NT2/D1 (cell line): ENCODE measurements at regions not wholly inside any gene's neighbourhood (a gene's known extent, or its start where the extent isn't known, plus 50 kb on each side); places are given as distances from the start of the nearest gene placed in this dataset.
"Not testable (repeated sequence)": the region's sequence is repeated elsewhere in the genome, so short reads cannot be mapped to it uniquely, and the experiment has no call there.

Experiments used
- DNase-seq: peaks from one replicate; pipeline ENCODE4 v3.0.0-alpha.2; 2011; ENCODE audit warnings: low read depth, low spot score
- H3K27me3 ChIP-seq: 2 replicates; pipeline ENCODE4 v1.6.0; 2011; ENCODE audit warnings: mild to moderate bottlenecking; ENCODE audit not compliant: insufficient read length, insufficient read depth
- H3K36me3 ChIP-seq: 2 replicates; pipeline ENCODE4 v1.6.1; 2011; ENCODE audit warnings: mild to moderate bottlenecking, low read length, mixed read lengths; ENCODE audit not compliant: insufficient read depth, insufficient read length
- H3K4me1 ChIP-seq: 2 replicates; pipeline ENCODE4 v1.5.1; 2011; ENCODE audit not compliant: insufficient read depth, insufficient read length
- H3K4me3 ChIP-seq: 2 replicates; pipeline ENCODE4 v1.5.1; 2011; ENCODE audit warnings: low read depth; ENCODE audit not compliant: insufficient read length
- H3K9ac ChIP-seq: 2 replicates; pipeline ENCODE4 v1.6.0; 2011; ENCODE audit warnings: low read depth; ENCODE audit not compliant: insufficient read length
- H3K9me3 ChIP-seq: 2 replicates; pipeline ENCODE4 v1.5.1; 2011; ENCODE audit warnings: mild to moderate bottlenecking, low read length; ENCODE audit not compliant: insufficient read depth
- SUZ12 ChIP-seq: IDR thresholded peaks from 2 replicates; pipeline ENCODE4 v1.6.1; 2011; ENCODE audit not compliant: insufficient read length, insufficient read depth; ENCODE audit errors: extremely low read depth
- YY1 ChIP-seq: IDR thresholded peaks from 2 replicates; pipeline ENCODE4 v1.6.1; 2011; ENCODE audit not compliant: insufficient read length, insufficient read depth
- ZNF274 ChIP-seq: IDR thresholded peaks from 2 replicates; pipeline ENCODE4 v1.6.1; 2011; ENCODE audit warnings: mild to moderate bottlenecking, low read depth, low read length

GRCh38 chr7:68408873-68409272 is 1189.4 kb upstream of the AUTS2 start:
- Histone ChIP-seq H3K9ac (no peak overlapping the region), H3K36me3 (no peaks in the 10 kb centered on the region), H3K4me1 (no peaks in the 10 kb centered on the region), H3K4me3 (no peak overlapping the region), H3K27me3 (no peaks in the 10 kb centered on the region), H3K9me3 (no peaks in the 10 kb centered on the region; the same call in 1 of the 2 replicates)
- TF ChIP-seq SUZ12 (no peak), YY1 (no peak), ZNF274 (no peak)
- no peak for DNase-seq

- Histone ChIP-seq H3K9ac (no peak overlapping the region), H3K9me3 (no peaks in the 10 kb centered on the region; the same call in 1 of the 2 replicates), H3K4me3 (no peak overlapping the region), H3K27me3 (no peaks in the 10 kb centered on the region), H3K4me1 (no peaks in the 10 kb centered on the region), H3K36me3 (no peaks in the 10 kb centered on the region)
- TF ChIP-seq SUZ12 (no peak), YY1 (no peak), ZNF274 (no peak)
- DNase-seq: peak; percentile 46
Measured at GRCh38 chr7:68409851-68410250, 1188.4 kb upstream of the AUTS2 start.

- not testable (repeated sequence) for H3K4me1 ChIP-seq, H3K9ac ChIP-seq, DNase-seq, H3K36me3 ChIP-seq, H3K27me3 ChIP-seq, H3K9me3 ChIP-seq, H3K4me3 ChIP-seq
Measured at GRCh38 chr7:68410693-68411092, 1187.6 kb upstream of the AUTS2 start.

- Histone ChIP-seq H3K36me3 (no peaks in the 10 kb centered on the region), H3K4me3 (no peak overlapping the region), H3K27me3 (no peaks in the 10 kb centered on the region), H3K9me3 (peaks cover 5% of the 10 kb centered on the region; the same call in 1 of the 2 replicates), H3K9ac (no peak overlapping the region), H3K4me1 (no peaks in the 10 kb centered on the region)
- DNase-seq: no peak
- no peak for TF ChIP-seq SUZ12
- TF ChIP-seq ZNF274: no peak
- TF ChIP-seq YY1: no peak
Measured at GRCh38 chr7:68411742-68412141, 1186.5 kb upstream of the AUTS2 start.

- H3K9me3 ChIP-seq: peaks cover 5% of the 10 kb centered on the region; the same call in 1 of the 2 replicates
- H3K9ac ChIP-seq: no peak overlapping the region
- no peak for TF ChIP-seq SUZ12
- no peak for TF ChIP-seq YY1
- TF ChIP-seq ZNF274: no peak
- H3K4me3 ChIP-seq: no peak overlapping the region
- H3K36me3 ChIP-seq: no peaks in the 10 kb centered on the region
- H3K4me1 ChIP-seq: no peaks in the 10 kb centered on the region
- no peak for DNase-seq
- no peaks in the 10 kb centered on the region for H3K27me3 ChIP-seq
Measured at GRCh38 chr7:68414631-68415425, 1183.4 kb upstream of the AUTS2 start.

GRCh38 chr7:68417002-68417401 is 1181.3 kb upstream of the AUTS2 start:
- DNase-seq: no peak
- Histone ChIP-seq H3K27me3 (no peaks in the 10 kb centered on the region), H3K4me1 (no peaks in the 10 kb centered on the region), H3K4me3 (no peak overlapping the region), H3K36me3 (no peaks in the 10 kb centered on the region), H3K9ac (no peak overlapping the region), H3K9me3 (peaks cover 5% of the 10 kb centered on the region; the same call in 1 of the 2 replicates)
- no peak for TF ChIP-seq SUZ12
- TF ChIP-seq ZNF274: no peak
- TF ChIP-seq YY1: no peak

- peak; percentile 36 for DNase-seq
- no peaks in the 10 kb centered on the region for H3K4me1 ChIP-seq
- H3K27me3 ChIP-seq: no peaks in the 10 kb centered on the region
- H3K36me3 ChIP-seq: no peaks in the 10 kb centered on the region
- peaks cover 5% of the 10 kb centered on the region; the same call in 1 of the 2 replicates for H3K9me3 ChIP-seq
- no peak overlapping the region for H3K9ac ChIP-seq
- H3K4me3 ChIP-seq: no peak overlapping the region
- TF ChIP-seq YY1 (no peak), SUZ12 (no peak), ZNF274 (no peak)
Measured at GRCh38 chr7:68417659-68418058, 1180.6 kb upstream of the AUTS2 start.
